ENCODE measurements at regions not wholly inside any gene's neighbourhood (a gene's known extent, or its start where the extent isn't known, plus 50 kb on each side); places are given as distances from the start of the nearest gene placed in this dataset.

DNA sequence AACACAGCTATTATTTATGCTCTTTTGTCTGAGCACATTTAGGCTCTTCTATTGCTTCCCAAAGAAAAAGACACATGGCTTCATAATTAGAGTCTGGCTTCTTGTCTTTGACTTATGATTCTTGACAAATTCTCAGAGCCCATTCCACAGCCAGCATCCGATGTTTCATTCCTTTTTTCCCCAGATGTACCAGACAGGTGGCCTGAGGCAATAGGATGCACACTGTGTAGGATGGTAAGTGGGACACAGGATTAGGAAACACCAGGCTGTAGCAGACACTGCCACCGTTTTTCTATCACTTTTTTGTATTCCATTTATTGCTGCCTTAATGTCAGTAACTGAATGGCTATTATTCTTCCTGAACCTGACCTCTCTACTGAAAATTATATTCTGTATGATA, 188.9 kb upstream of the CDIN1 start (continued):
- no peak for TF ChIP-seq ZBTB4 (CRISPR knock-in tag; IDR thresholded peaks at IDR 0.05; ENCODE audit: borderline replicate concordance)
- TF ChIP-seq ZNF205 (CRISPR knock-in tag; IDR thresholded peaks at IDR 0.05): no peak

DNA sequence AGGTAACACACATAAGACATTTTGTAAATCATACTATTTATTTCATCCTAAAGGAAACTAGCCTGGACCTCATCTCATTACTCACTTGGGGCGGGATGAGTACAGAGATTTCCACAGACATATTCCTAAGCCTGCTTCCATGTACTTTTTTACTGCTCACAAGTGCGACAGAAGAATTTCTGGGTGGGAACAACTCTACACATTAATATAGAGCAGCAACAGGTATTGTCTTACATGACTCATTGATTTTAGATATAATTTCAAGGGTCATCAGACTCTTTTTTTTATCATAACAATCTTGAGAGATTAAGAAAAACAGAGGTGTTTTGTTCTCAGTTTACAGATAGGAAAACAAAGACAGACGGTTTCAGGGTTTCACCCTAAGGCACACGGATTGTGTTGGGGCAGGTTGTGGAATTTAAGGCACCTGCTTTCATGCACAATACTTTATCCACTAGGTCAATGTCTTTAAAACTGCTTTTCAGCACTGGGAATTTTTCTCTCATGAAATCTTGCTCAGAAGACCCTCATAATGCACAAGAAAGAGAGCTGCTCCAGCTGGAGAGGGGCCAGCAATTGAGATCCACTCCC, 186.7 kb upstream of the CDIN1 start:
- DNase-seq (ENCODE audit: low spot score) (no peak), ATAC-seq (no peak), FAIRE-seq (no peak)
- Histone ChIP-seq H3K4me2 (ENCODE audit: low read depth, low read length) (no peak overlapping the region), H3K27ac (ENCODE audit: extremely low read length, insufficient read depth, low read length) (no peak overlapping the region), H4K20me1 (ENCODE audit: insufficient read depth, low read length) (no peaks in the 10 kb centered on the region), H3K4me3 (replicated peaks in 1 of 3; ENCODE audit: insufficient read depth in 1 of 3, low read depth in 2 of 3, low read length in 3 of 3) (no peak overlapping the region), H3K4me1 (ENCODE audit: insufficient read depth, low read length) (no peaks in the 10 kb centered on the region), H3K36me3 (replicated peaks in 1 of 2; ENCODE audit: control insufficient read depth in 1 of 2, insufficient read depth in 2 of 2, low read length in 2 of 2) (no peaks in the 10 kb centered on the region), H3K79me2 (ENCODE audit: insufficient read depth, low read length) (no peaks in the 10 kb centered on the region), H3K9me3 (ENCODE audit: low read length) (no peaks in the 10 kb centered on the region), H3K9ac (ENCODE audit: insufficient read depth, low read depth, low read length) (no peak overlapping the region), H2AFZ (ENCODE audit: low read length) (no peak overlapping the region), H3K27me3 (ENCODE audit: control insufficient read depth in 1 of 2, insufficient read depth in 2 of 2, low read length in 2 of 2) (no peaks in the 10 kb centered on the region)
- ChIA-PET CTCF (ENCODE audit: low intra/inter-chr PET ratio, low total read pairs) (no interaction called here), POLR2A (no interaction called here)
- TF ChIP-seq, protein P1, sequence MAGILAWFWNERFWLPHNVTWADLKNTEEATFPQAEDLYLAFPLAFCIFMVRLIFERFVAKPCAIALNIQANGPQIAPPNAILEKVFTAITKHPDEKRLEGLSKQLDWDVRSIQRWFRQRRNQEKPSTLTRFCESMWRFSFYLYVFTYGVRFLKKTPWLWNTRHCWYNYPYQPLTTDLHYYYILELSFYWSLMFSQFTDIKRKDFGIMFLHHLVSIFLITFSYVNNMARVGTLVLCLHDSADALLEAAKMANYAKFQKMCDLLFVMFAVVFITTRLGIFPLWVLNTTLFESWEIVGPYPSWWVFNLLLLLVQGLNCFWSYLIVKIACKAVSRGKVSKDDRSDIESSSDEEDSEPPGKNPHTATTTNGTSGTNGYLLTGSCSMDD (CRISPR knock-in tag; IDR thresholded peaks at IDR 0.05): no peak
- TF ChIP-seq, protein P2, sequence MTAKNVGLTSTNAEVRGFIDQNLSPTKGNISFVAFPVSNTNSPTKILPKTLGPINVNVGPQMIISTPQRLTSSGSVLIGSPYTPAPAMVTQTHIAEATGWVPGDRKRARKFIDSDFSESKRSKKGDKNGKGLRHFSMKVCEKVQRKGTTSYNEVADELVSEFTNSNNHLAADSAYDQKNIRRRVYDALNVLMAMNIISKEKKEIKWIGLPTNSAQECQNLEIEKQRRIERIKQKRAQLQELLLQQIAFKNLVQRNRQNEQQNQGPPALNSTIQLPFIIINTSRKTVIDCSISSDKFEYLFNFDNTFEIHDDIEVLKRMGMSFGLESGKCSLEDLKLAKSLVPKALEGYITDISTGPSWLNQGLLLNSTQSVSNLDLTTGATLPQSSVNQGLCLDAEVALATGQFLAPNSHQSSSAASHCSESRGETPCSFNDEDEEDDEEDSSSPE (CRISPR knock-in tag; IDR thresholded peaks at IDR 0.05): no peak
- no peak for TF ChIP-seq GATA4 (IDR thresholded peaks at IDR 0.05; ENCODE audit: borderline replicate concordance, low read depth)
- TF ChIP-seq ZNF263 (CRISPR knock-in tag; IDR thresholded peaks at IDR 0.05): no peak
- intact Hi-C loops (cut with micrococcal nuclease; ENCODE audit: unreplicated experiment): no loop called here
- no TSS peak for BruUV-seq (replicated peaks)
- WGBS (ENCODE audit: low lambda C conversion rate): 3% methylated on average over 4 of the region's 4 CpGs
- in situ Hi-C loops (cut with HindIII; ENCODE audit: extremely low pct_ligation_motif_present, low pct_unique_long_range_greater_than_20kb): no loop called here

Measured in HepG2 (cell line).